Stimulated activated CD4-positive, alpha-beta T cell treated with anti-CD3 and anti-CD28 coated beads, Interleukin-4, amount 100 ng/mL, for 1 hour (primary cell): ENCODE measurements at regions not wholly inside any gene's neighbourhood (a gene's known extent, or its start where the extent isn't known, plus 50 kb on each side); places are given as distances from the start of the nearest gene placed in this dataset.

Source experiments
- DNase-seq: peaks from one replicate; pipeline ENCODE4 v3.0.0-alpha.2; 2020

DNA sequence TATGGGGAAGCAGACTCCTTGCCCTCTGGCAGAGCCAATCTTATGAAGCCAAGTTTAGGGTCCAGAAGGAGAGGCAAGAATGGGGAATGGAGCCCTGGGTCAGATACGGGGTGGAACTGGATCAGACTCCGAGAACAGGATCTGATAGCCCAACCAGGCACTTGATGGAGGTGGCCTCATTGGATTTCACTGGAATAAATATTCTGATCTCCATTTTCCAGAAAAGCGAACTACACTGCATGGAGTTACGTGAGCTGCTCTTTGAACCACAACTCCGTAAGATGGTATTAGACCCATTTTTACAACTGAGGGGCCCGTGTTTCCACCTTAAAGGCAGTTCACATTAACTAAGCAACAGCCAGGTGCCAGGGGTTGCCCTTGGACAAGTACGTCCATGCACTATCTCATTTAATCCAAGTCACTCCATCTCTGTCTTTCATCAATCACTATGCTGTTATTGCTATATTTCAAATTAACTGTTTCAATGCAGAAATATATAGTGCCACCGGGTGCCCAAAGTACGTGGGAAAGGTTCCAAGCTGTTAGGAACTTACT, 155.2 kb downstream of the BCL11B start:
- DNase-seq: no peak

- no peak for DNase-seq
Measured at GRCh38 chr14:99117671-99118045, 154.3 kb downstream of the BCL11B start.

DNA sequence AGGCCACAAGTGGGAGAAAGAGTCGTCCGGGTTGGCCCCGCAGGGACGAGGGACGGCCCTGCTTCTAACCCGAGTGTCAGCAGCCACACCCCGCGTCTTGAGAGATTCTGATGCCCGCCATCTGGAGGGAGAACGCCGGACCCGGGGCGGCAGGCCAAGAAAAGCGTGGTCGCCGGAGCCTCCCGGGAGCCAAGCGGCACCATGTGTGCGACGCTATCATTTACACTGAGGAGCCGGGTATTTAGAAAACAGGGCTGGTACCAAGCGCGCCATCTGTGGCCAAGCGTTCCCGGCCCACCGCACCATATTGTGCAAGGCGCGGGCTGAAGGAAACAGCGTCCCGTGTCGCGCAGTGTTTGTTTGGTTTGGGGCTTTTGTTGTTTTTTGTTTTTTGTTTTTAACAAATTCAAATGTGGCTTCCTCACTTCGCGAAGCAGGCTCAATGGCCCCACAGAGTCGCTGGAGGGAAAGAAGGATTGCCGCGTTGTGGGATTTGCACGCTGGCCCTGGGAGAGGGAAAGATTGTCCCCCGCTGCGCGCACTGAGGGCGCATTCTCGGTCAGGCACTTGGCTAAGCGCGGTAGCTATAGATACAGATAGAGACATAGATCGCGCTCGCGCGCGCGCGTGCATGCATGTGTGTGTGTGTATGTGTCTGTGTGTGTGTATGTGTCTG, 153.8 kb downstream of the BCL11B start:
- no peak for DNase-seq

- no peak for DNase-seq
Measured at GRCh38 chr14:99118946-99119345, 153.1 kb downstream of the BCL11B start.
